Fibroblast of peridontal ligament (primary cell): ENCODE measurements at regions not wholly inside any gene's neighbourhood (a gene's known extent, or its start where the extent isn't known, plus 50 kb on each side); places are given as distances from the start of the nearest gene placed in this dataset.
"Not testable (repeated sequence)": the region's sequence is repeated elsewhere in the genome, so short reads cannot be mapped to it uniquely, and the experiment has no call there.

Experiments used
- DNase-seq: peaks from one replicate; pipeline ENCODE4 v3.0.0-alpha.2; 2010; ENCODE audit errors: extremely low read depth

- DNase-seq, result no peak
Observed at GRCh38 chr14:25322784-25323183, 272.8 kb upstream of the STXBP6 start.

GRCh38 chr14:25316007-25316406 lies 266.1 kb upstream of the STXBP6 start:
- not testable (repeated sequence) for DNase-seq

GRCh38 chr14:25308244-25308643 lies 258.3 kb upstream of the STXBP6 start:
- no peak for DNase-seq

- DNase-seq, result no peak
Observed at GRCh38 chr14:25303934-25304333, 254.0 kb upstream of the STXBP6 start.

GRCh38 chr14:25298238-25298637 lies 248.3 kb upstream of the STXBP6 start:
- DNase-seq, result no peak

- not testable (repeated sequence) for DNase-seq
Observed at GRCh38 chr14:25290154-25290553, 240.2 kb upstream of the STXBP6 start.

GRCh38 chr14:25274529-25274928 lies 224.6 kb upstream of the STXBP6 start:
- no peak for DNase-seq

GRCh38 chr14:25267186-25267585 lies 217.2 kb upstream of the STXBP6 start:
- DNase-seq, result no peak

GRCh38 chr14:25259470-25259869 lies 209.5 kb upstream of the STXBP6 start:
- no peak for DNase-seq

- DNase-seq, result no peak
Observed at GRCh38 chr14:25252793-25253192, 202.8 kb upstream of the STXBP6 start.

- no peak for DNase-seq
Observed at GRCh38 chr14:25250516-25250915, 200.6 kb upstream of the STXBP6 start.

- no peak for DNase-seq
Observed at GRCh38 chr14:25247609-25248008, 197.7 kb upstream of the STXBP6 start.

GRCh38 chr14:25246751-25247150 lies 196.8 kb upstream of the STXBP6 start:
- DNase-seq, result no peak

GRCh38 chr14:25239170-25239569 lies 189.2 kb upstream of the STXBP6 start:
- no peak for DNase-seq

- peak; percentile 2 for DNase-seq
Observed at GRCh38 chr14:25237845-25238244, 187.9 kb upstream of the STXBP6 start.

GRCh38 chr14:25233613-25234012 lies 183.7 kb upstream of the STXBP6 start:
- no peak for DNase-seq

GRCh38 chr14:25231004-25231403 lies 181.1 kb upstream of the STXBP6 start:
- DNase-seq, result no peak

- DNase-seq, result no peak
Observed at GRCh38 chr14:25226214-25226613, 176.3 kb upstream of the STXBP6 start.

- no peak for DNase-seq
Observed at GRCh38 chr14:25222256-25222655, 172.3 kb upstream of the STXBP6 start.

GRCh38 chr14:25220514-25220913 lies 170.6 kb upstream of the STXBP6 start:
- no peak for DNase-seq

- DNase-seq, result no peak
Observed at GRCh38 chr14:25215607-25216006, 165.7 kb upstream of the STXBP6 start.

GRCh38 chr14:25197885-25198284 lies 147.9 kb upstream of the STXBP6 start:
- no peak for DNase-seq

GRCh38 chr14:25180221-25180620 lies 130.3 kb upstream of the STXBP6 start:
- DNase-seq, result no peak

GRCh38 chr14:25178255-25178654 lies 128.3 kb upstream of the STXBP6 start:
- no peak for DNase-seq
